Vagina (tissue), 2 donors: ENCODE measurements at regions not wholly inside any gene's neighbourhood (a gene's known extent, or its start where the extent isn't known, plus 50 kb on each side); places are given as distances from the start of the nearest gene placed in this dataset.

Experiments
- DNase-seq, 2 donors: peaks; one replicate each; pipeline ENCODE4 v3.0.0-alpha.2; 2017; ENCODE audit errors: extremely low spot score in 2 of 2
- H3K27ac ChIP-seq: fragments of 200-600 bp; sonication (generic); one replicate; pipeline ENCODE4 v1.5.1; 2019
- H3K27me3 ChIP-seq: fragments of 200-600 bp; sonication (generic); one replicate; pipeline ENCODE4 v1.5.1; 2019
- H3K36me3 ChIP-seq, 2 donors: fragments of 200-600 bp; sonication (generic); one replicate each; pipeline ENCODE4 v1.5.1; 2017 to 2019
- H3K4me1 ChIP-seq: fragments of 200-600 bp; sonication (generic); one replicate; pipeline ENCODE4 v1.5.1; 2019
- H3K4me3 ChIP-seq, 2 donors: fragments of 200-600 bp; sonication (generic); 1 replicate in 1 of 2; 2 replicates in 1 of 2; pipeline ENCODE4 v1.5.1; 2016 to 2019
- H3K9me3 ChIP-seq: fragments of 200-600 bp; sonication (generic); one replicate; pipeline ENCODE4 v1.5.1; 2019
- POLR2A ChIP-seq, 2 donors: fragments of 450-650 bp; IDR thresholded peaks; one replicate each; pipeline ENCODE4 v1.6.1; 2017; ENCODE audit warnings: antibody characterized with exemption in 2 of 2, mild to moderate bottlenecking in 2 of 2, moderate library complexity in 2 of 2
- POLR2AphosphoS5 ChIP-seq, 2 donors: sonication (generic); formaldehyde crosslinking; IDR thresholded peaks; one replicate each; pipeline ENCODE4 v1.9.0; 2017; ENCODE audit warnings: antibody characterized with exemption in 2 of 2, mild to moderate bottlenecking in 2 of 2, low read depth in 1 of 2; ENCODE audit not compliant: insufficient read depth in 1 of 2
- intact Hi-C: fragments of 100-400 bp; cut with DNase I; formaldehyde crosslinking; loops from one replicate; pipeline ENCODE4 v1.15.1; 2023
- TF ChIP-seq, protein P1 (sequence below), 3 experiments: fragments of 450-650 bp in 2 of 3; fragments of 200-600 bp in 1 of 3; sonication (generic) in 1 of 3; IDR thresholded peaks; one replicate each; pipeline ENCODE4 v1.5.1; 2017 to 2019; ENCODE audit warnings: antibody characterized with exemption in 3 of 3, mild to moderate bottlenecking in 2 of 3, moderate library complexity in 2 of 3

DNA sequence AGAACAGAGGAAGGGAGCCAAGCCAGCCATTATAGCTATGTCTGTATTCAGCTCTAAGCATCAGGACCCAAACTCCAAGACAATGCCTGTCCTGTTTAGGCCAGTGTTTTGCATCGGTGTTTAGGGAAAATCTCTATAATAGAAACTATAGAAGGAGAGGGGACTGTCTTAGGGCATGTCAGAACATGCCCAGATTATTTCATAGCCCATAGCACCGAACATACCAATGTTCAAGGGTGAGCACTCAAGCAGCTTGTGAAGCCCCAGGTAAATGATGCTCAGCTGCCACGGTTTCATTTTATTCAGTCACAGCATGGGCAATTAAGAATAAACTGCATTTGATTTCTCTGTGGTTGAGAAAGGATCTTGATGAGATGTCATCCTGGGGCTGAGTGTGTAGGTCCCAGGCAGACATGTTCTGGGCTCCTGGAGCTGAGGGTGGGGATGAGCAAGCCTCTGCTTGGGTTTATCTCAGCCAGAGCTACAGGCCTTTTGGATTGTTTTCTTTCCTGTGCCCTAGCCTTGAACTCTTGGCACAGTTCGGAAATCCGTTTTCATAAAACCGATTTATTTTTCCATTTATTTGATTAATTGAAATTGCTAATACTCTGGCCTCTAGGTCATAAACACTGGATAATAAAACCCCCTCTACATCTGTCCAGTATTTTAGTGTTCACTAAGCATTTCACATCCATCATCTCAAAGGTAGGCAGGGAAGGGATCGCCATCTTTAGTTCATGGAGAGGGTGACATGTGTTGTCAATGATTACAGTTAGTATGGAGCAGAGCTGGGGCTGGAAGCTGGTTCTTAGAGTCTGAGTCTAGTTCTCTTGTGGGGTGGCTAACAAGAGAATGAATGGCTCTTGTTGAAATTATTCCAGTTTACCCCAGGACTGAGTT, 290.7 kb upstream of the ASIC2 start:
- no peak for DNase-seq
- Histone ChIP-seq H3K36me3 (no peaks in the 10 kb centered on the region), H3K9me3 (no peaks in the 10 kb centered on the region), H3K27me3 (no peaks in the 10 kb centered on the region), H3K4me1 (no peaks in the 10 kb centered on the region), H3K27ac (no peak overlapping the region), H3K4me3 (no peak overlapping the region)
- TF ChIP-seq, protein P1, sequence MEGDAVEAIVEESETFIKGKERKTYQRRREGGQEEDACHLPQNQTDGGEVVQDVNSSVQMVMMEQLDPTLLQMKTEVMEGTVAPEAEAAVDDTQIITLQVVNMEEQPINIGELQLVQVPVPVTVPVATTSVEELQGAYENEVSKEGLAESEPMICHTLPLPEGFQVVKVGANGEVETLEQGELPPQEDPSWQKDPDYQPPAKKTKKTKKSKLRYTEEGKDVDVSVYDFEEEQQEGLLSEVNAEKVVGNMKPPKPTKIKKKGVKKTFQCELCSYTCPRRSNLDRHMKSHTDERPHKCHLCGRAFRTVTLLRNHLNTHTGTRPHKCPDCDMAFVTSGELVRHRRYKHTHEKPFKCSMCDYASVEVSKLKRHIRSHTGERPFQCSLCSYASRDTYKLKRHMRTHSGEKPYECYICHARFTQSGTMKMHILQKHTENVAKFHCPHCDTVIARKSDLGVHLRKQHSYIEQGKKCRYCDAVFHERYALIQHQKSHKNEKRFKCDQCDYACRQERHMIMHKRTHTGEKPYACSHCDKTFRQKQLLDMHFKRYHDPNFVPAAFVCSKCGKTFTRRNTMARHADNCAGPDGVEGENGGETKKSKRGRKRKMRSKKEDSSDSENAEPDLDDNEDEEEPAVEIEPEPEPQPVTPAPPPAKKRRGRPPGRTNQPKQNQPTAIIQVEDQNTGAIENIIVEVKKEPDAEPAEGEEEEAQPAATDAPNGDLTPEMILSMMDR (IDR thresholded peaks at IDR 0.05) = no peak
- TF ChIP-seq POLR2A (IDR thresholded peaks at IDR 0.05) (no peak), POLR2AphosphoS5 (IDR thresholded peaks at IDR 0.05; ENCODE audit: insufficient read depth in 1 of 2, low read depth in 1 of 2) (no peak)
- intact Hi-C loops = no loop called here

DNA sequence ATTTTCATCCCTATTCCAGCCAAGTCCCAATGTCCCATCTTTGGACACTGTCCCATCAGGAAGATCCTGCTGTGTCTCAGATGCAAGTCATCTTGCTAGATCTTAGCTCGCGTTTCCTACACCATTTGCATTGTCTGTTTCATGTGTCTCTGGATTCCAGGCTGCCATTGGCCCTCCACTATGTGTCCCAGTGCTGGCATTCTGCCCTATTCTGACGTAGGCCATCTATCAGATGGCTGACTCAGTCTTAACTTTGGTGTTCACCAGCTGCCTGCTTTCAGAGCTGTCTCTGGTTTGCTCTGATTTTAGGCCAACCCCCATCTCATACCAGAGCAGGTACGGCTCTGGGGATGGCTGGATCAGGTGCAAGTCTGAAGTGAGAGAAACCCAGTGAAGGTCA, 300.9 kb upstream of the ASIC2 start:
- DNase-seq = no peak
- H3K4me1 ChIP-seq = peaks cover 7% of the 10 kb centered on the region
- TF ChIP-seq POLR2AphosphoS5 (IDR thresholded peaks at IDR 0.05; ENCODE audit: insufficient read depth in 1 of 2, low read depth in 1 of 2) (no peak), POLR2A (IDR thresholded peaks at IDR 0.05) (no peak)
- TF ChIP-seq, protein P1 (IDR thresholded peaks at IDR 0.05) = no peak
- intact Hi-C loops = no loop called here
- no peaks in the 10 kb centered on the region for H3K36me3 ChIP-seq
- H3K27me3 ChIP-seq = no peaks in the 10 kb centered on the region
- H3K27ac ChIP-seq = no peak overlapping the region
- H3K4me3 ChIP-seq = no peak overlapping the region
- H3K9me3 ChIP-seq = no peaks in the 10 kb centered on the region

DNA sequence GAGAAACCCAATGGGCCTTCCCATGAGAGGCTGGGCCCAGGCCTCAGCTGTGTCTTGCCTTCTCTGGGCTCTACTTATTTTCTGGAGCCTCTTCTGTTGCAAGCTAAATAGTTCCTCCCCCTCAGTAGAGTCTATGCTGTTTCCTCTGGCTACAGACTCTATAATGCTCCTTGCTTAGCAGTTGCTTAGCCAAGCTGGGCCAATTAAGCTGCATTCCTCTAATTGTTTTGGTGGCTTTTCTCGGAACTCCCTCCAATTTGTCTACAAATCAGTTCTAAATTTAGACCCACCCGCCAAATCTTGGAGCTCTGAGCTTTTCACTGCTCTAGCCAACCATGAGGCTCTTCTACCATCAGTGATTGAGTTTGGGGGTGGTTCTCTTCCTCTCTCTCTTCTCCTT, 302.7 kb upstream of the ASIC2 start:
- Histone ChIP-seq H3K4me3 (no peak overlapping the region), H3K36me3 (no peaks in the 10 kb centered on the region), H3K27ac (no peak overlapping the region), H3K4me1 (peaks cover 7% of the 10 kb centered on the region), H3K9me3 (no peaks in the 10 kb centered on the region), H3K27me3 (no peaks in the 10 kb centered on the region)
- intact Hi-C loops = no loop called here
- no peak for DNase-seq
- TF ChIP-seq POLR2A (IDR thresholded peaks at IDR 0.05) = no peak
- TF ChIP-seq, protein P1 (IDR thresholded peaks at IDR 0.05) = no peak
- no peak for TF ChIP-seq POLR2AphosphoS5 (IDR thresholded peaks at IDR 0.05; ENCODE audit: insufficient read depth in 1 of 2, low read depth in 1 of 2)

DNA sequence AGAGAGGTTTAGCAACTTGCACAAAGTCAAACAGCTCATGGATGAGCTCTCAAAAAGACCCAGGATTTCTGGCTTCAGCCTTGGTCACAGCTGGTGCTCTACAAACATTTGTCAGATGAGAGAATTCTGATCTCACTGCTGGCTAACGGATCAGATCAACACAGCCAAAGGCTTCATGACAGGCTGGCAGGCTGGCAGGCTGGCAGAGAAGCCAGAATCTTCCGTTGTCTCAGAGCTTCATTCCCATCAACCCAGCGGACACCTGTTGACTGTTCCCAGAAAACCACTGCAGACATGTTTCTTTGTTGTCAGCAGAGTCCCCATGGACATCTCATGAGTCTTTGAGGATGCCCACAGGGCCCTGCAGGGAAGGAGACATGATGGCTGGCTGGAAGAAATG, 303.8 kb upstream of the ASIC2 start:
- no peak for DNase-seq
- intact Hi-C loops = no loop called here
- no peaks in the 10 kb centered on the region for H3K27me3 ChIP-seq
- H3K36me3 ChIP-seq = no peaks in the 10 kb centered on the region
- TF ChIP-seq, protein P1 (IDR thresholded peaks at IDR 0.05) = no peak
- TF ChIP-seq POLR2A (IDR thresholded peaks at IDR 0.05) (no peak), POLR2AphosphoS5 (IDR thresholded peaks at IDR 0.05; ENCODE audit: insufficient read depth in 1 of 2, low read depth in 1 of 2) (no peak)
- no peak overlapping the region for H3K4me3 ChIP-seq
- H3K27ac ChIP-seq = no peak overlapping the region
- peaks cover 7% of the 10 kb centered on the region for H3K4me1 ChIP-seq
- H3K9me3 ChIP-seq = no peaks in the 10 kb centered on the region

DNA sequence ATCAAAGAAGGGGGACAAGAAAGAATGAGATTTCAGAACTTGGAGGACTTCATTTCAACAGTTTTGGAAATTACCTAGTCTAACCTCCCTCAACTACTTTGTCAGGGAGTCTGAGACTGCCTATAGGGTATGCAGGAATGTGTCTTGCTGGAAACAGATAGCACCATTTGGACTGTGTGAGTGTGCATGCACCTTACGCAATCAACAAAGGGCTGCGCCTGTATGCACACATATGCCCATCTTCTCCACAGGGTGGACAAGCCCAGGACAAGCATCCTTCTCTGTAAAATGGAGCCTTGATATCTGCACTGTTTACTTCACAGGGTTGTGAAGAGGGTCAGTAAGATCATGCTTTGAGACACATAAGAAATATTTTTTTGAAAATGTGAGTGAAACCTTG, 305.7 kb upstream of the ASIC2 start:
- no peak for TF ChIP-seq POLR2AphosphoS5 (IDR thresholded peaks at IDR 0.05; ENCODE audit: insufficient read depth in 1 of 2, low read depth in 1 of 2)
- TF ChIP-seq POLR2A (IDR thresholded peaks at IDR 0.05) = no peak
- TF ChIP-seq, protein P1 (IDR thresholded peaks at IDR 0.05) = no peak
- no peak overlapping the region for H3K27ac ChIP-seq
- H3K4me1 ChIP-seq = peaks cover 7% of the 10 kb centered on the region
- no peak for DNase-seq
- H3K27me3 ChIP-seq = no peaks in the 10 kb centered on the region
- no peak overlapping the region for H3K4me3 ChIP-seq
- intact Hi-C loops = no loop called here
- no peaks in the 10 kb centered on the region for H3K36me3 ChIP-seq
- no peaks in the 10 kb centered on the region for H3K9me3 ChIP-seq
